Activated T-cell treated with anti-CD3 and anti-CD28 coated beads, Interleukin-2, amount 50 U/mL, for 72 hours (primary cell): ENCODE measurements at regions not wholly inside any gene's neighbourhood (a gene's known extent, or its start where the extent isn't known, plus 50 kb on each side); places are given as distances from the start of the nearest gene placed in this dataset.
"Not testable (repeated sequence)": the region's sequence is repeated elsewhere in the genome, so short reads cannot be mapped to it uniquely, and the experiment has no call there.

ENCODE experiments used
- ATAC-seq, 2 donors: fragments of 150-1000 bp; cut with Tn5 transposase; replicated peaks in 1 of 2; 2 replicates each; pipeline ENCODE4 v1.10.0; 2021; ENCODE audit warnings: moderate library complexity in 2 of 2, mild to moderate bottlenecking in 1 of 2
- DNase-seq, 2 donors: peaks; one replicate each; pipeline ENCODE4 v3.0.0; 2021 to 2022; ENCODE audit warnings: mixed read lengths in 1 of 2
- H3K27ac Mint-ChIP-seq: one replicate; pipeline ENCODE4 v1.8.0; 2022; ENCODE audit warnings: mild to moderate bottlenecking, moderate library complexity, mixed read lengths
- H3K27me3 Mint-ChIP-seq: one replicate; pipeline ENCODE4 v1.8.0; 2022; ENCODE audit warnings: low read depth, mixed read lengths
- H3K36me3 Mint-ChIP-seq, 2 donors: one replicate each; pipeline ENCODE4 v1.8.0; 2022; ENCODE audit warnings: mixed read lengths in 2 of 2, mild to moderate bottlenecking in 1 of 2; ENCODE audit not compliant: insufficient read depth in 2 of 2
- H3K4me1 Mint-ChIP-seq: one replicate; pipeline ENCODE4 v1.8.0; 2022; ENCODE audit warnings: low read depth, mixed read lengths
- H3K4me3 Mint-ChIP-seq, 2 donors: one replicate each; pipeline ENCODE4 v1.8.0; 2022; ENCODE audit warnings: mild to moderate bottlenecking in 2 of 2, mixed read lengths in 2 of 2, moderate library complexity in 2 of 2
- H3K9me3 Mint-ChIP-seq, 2 donors: one replicate each; pipeline ENCODE4 v1.8.0; 2022; ENCODE audit warnings: mixed read lengths in 2 of 2

DNA sequence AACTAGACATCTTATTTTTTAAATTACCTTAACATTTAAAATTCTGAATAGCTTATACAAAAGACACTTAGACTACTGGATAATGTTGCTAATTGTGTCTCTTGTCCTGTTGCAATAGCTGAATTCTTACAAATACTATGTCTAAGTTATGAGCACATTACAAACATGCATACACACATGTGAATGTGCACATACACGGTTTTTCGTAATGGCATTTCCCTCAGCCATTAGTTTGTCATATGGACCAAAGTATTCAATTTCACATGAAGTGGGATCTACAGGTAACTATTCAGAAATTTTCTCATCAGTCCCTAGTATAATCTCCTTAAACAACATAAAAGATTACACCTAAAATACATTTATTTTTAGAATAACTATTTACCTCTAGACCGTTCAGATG, 178.6 kb upstream of the BET1 start:
- no peaks in the 10 kb centered on the region for H3K36me3 Mint-ChIP-seq
- H3K27me3 Mint-ChIP-seq, result peaks cover 31% of the 10 kb centered on the region
- DNase-seq (no peak), ATAC-seq (no peak)
- H3K4me3 Mint-ChIP-seq, result no peak overlapping the region
- H3K4me1 Mint-ChIP-seq, result peaks cover 6% of the 10 kb centered on the region
- no peak overlapping the region for H3K27ac Mint-ChIP-seq
- H3K9me3 Mint-ChIP-seq, result no peaks in the 10 kb centered on the region

DNA sequence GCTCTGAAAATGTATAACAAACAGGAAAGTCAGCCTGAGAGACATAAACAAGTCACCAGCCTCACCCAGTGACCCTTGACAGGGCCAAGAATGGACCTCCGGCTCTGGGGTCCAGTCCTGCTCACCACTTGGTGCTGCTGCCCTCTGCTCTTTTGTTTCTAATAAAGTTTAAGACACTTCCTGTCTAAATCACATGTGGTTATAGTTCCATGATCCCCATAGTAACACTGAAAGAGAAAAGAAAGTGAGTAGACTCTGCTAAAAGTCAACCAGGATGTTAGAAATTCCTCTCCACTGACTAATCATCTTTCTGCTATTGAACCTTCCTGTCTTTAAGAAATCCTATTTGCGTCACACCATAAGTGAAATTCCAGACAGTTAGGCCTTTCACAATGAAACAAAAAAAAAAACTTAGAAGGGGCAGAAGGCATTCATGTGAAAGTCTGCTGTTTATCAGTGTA, 179.2 kb upstream of the BET1 start:
- H3K4me1 Mint-ChIP-seq, result no peaks in the 10 kb centered on the region

DNA sequence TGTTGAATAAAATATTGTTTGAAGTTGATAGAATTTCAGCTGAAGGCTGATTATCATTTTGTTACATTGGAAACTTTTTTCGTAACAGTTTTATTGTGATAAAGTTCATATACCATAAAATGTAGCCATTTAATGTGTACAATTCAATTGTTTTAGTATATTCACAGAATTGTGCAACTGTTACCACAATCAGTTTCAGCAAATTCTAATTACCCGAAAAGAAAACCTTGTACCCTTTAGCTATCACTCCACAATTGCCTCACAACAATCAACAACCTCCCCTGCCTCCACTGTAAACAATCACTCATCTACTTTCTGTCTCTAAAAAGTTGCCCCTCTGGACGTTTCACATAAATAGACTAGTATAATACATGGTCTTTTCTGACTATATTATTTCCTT, 179.7 kb upstream of the BET1 start:
- no peaks in the 10 kb centered on the region for H3K4me1 Mint-ChIP-seq
- H3K27ac Mint-ChIP-seq, result no peak overlapping the region
- no peaks in the 10 kb centered on the region for H3K9me3 Mint-ChIP-seq
- ATAC-seq (no peak), DNase-seq (no peak)
- peaks cover 25% of the 10 kb centered on the region for H3K27me3 Mint-ChIP-seq
- no peak overlapping the region for H3K4me3 Mint-ChIP-seq
- H3K36me3 Mint-ChIP-seq, result no peaks in the 10 kb centered on the region

More for the DNA sequence above, 179.2 kb upstream of the BET1 start:
- no peak for ATAC-seq
- Mint-ChIP-seq H3K4me3 (no peak overlapping the region), H3K27ac (no peak overlapping the region), H3K36me3 (no peaks in the 10 kb centered on the region), H3K9me3 (no peaks in the 10 kb centered on the region), H3K27me3 (peaks cover 30% of the 10 kb centered on the region)
- DNase-seq, result no peak

DNA sequence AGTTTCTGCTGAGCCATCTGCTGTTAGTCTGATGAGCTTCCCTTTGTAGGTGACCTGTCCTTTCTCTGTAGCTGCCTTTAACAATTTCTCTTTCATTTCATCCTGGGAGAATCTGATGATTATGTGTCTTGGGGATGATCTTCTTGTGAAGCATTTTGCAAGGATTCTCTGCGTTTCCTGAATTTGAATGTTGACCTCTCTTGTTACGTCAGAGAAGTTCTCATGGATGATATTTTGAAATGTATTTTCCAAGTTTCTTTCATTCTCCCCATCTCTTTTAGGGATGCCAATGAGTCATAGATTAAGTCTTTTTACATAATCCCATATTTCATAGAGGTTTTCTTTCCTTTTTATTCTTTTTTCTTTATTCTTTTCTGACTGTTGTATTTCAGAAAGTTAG, 184.2 kb upstream of the BET1 start:
- Mint-ChIP-seq H3K4me1 (no peaks in the 10 kb centered on the region), H3K9me3 (peaks cover 0 to 3% of the 10 kb centered on the region in 2 donors), H3K27ac (no peak overlapping the region), H3K27me3 (peaks cover 17% of the 10 kb centered on the region), H3K4me3 (no peak overlapping the region), H3K36me3 (no peaks in the 10 kb centered on the region)
- DNase-seq, result no peak
- ATAC-seq, result no peak

DNA sequence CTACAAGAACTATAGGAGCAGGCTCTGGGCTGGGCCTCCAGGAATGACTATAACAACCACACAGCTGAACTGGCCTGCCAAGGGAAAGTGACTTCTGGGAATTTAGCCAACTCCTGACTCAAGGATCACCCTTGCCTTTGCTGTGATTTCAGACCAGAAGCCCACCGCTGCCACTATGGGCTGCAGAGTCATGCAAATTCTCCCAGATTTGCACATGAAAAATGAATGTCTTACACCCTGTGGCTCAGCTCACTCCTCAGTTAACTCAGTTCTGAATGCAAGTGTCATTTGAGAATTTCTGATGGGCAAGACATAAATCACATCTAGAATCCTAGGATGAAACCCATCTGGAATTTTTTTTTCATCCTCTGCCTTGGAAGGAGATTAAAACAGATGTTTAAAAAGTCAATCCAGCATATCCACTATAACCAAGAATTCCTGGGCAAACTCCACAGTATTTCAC, 186.5 kb upstream of the BET1 start:
- Mint-ChIP-seq H3K9me3 (peaks cover 0 to 5% of the 10 kb centered on the region in 2 donors), H3K4me1 (no peaks in the 10 kb centered on the region), H3K36me3 (no peaks in the 10 kb centered on the region), H3K4me3 (no peak overlapping the region), H3K27ac (no peak overlapping the region), H3K27me3 (peaks cover 6% of the 10 kb centered on the region)
- ATAC-seq (no peak), DNase-seq (no peak)

DNA sequence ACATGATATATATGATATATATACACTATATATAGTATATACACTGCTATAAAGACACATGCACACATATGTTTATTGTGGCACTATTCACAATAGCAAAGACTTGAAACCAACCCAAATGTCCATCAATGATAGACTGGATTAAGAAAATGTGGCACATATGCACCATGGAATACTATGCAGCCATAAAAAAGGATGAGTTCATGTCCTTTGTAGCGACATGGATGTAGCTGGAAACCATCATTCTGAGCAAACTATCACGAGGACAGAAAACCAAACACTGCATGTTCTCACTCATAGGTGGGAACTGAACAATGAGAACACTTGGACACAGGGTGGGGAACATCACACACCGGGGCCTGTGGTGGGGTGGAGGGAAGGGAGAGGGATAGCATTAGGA, 190.3 kb upstream of the BET1 start:
- not testable (repeated sequence) for DNase-seq, H3K9me3 Mint-ChIP-seq, H3K36me3 Mint-ChIP-seq, H3K27ac Mint-ChIP-seq, ATAC-seq, H3K4me3 Mint-ChIP-seq, H3K27me3 Mint-ChIP-seq, H3K4me1 Mint-ChIP-seq

DNA sequence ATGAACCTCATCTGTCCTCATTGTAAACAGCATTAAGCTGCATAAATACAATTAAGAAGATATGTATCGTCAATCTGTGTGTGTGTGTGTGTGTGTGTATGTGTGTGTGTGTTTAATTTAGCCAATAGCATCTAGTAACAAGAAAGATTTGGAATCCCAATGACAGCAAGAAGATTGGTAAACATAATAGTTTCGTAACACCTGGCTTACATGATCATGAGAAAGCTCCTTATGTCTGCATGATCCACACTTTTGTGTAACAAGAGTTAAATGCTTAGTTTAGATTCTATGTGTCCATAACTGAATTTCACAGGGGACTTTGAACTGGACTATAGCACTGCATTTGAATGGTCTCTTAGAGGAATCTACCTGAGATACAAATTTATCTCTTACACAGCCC, 191.0 kb upstream of the BET1 start:
- Mint-ChIP-seq H3K27ac (no peak overlapping the region), H3K27me3 (no peaks in the 10 kb centered on the region), H3K36me3 (no peaks in the 10 kb centered on the region), H3K9me3 (peaks cover 0 to 7% of the 10 kb centered on the region in 2 donors), H3K4me3 (no peak overlapping the region), H3K4me1 (no peaks in the 10 kb centered on the region)
- no peak for DNase-seq
- no peak for ATAC-seq

DNA sequence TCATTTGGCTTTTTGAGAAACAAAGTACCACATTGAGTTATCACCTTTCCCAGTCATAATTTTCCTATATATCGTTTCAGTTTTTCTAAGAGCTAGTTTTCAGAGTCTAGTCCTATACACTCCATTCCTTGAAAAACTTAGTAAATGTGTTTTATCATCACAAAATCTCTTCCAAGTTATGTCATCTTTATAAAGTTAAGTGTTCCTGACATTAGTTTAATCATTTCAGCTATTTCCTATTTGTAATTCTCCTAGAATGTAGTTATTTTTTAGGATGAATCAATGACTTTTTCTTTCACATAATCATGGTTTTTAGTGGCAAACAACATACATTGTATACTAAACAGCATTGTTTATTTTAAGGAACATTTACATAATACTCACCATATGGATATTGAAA, 191.7 kb upstream of the BET1 start:
- H3K27ac Mint-ChIP-seq, result no peak overlapping the region
- no peaks in the 10 kb centered on the region for H3K36me3 Mint-ChIP-seq
- DNase-seq (no peak), ATAC-seq (no peak)
- peaks cover 0 to 7% of the 10 kb centered on the region in 2 donors for H3K9me3 Mint-ChIP-seq
- no peak overlapping the region for H3K4me3 Mint-ChIP-seq
- H3K4me1 Mint-ChIP-seq, result no peaks in the 10 kb centered on the region
- H3K27me3 Mint-ChIP-seq, result no peaks in the 10 kb centered on the region

DNA sequence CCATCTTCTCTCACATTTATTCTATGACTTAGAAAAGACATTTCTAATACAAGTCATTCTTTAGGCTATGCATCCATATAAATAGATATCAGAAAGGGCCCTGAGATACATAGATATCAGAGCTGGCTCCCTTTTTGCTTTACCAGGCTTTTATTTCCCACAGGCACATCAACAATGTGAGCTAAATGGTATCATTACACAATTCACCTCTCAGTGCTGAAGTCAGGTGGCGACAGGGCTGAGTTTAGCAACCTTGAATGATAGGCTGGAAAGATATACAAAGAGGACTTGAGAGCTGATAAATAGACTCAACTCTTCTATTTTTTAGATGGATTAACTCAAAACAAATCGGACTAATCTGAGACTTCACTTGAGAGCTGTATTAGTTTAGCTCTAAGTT, 189.2 kb upstream of the COL1A2 start:
- Mint-ChIP-seq H3K4me3 (no peak overlapping the region), H3K36me3 (no peaks in the 10 kb centered on the region), H3K27ac (no peak overlapping the region), H3K4me1 (no peaks in the 10 kb centered on the region), H3K27me3 (peaks cover 12% of the 10 kb centered on the region), H3K9me3 (no peaks in the 10 kb centered on the region)
- no peak for DNase-seq
- ATAC-seq, result no peak

DNA sequence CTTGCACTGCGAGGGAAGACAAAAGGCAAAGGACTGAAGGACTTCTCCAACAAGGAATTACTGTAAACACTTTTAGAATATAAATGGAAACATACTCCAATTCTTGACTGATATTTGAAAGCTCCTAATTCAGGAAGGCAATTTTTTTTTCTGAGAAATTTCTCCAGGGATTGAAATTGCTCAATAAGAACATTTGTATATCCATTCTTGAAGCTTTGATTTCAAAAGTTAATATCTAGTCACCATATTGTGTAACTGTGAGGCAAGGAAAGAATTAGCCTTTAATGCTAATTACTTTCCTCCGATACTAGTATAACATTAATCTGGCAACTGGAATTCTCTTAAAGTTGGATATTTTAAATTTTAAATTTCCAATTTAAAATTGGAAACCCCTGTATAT, 188.4 kb upstream of the COL1A2 start:
- H3K27ac Mint-ChIP-seq, result no peak overlapping the region
- H3K27me3 Mint-ChIP-seq, result peaks cover 12% of the 10 kb centered on the region
- H3K36me3 Mint-ChIP-seq, result no peaks in the 10 kb centered on the region
- no peak overlapping the region for H3K4me3 Mint-ChIP-seq
- no peaks in the 10 kb centered on the region for H3K4me1 Mint-ChIP-seq
- H3K9me3 Mint-ChIP-seq, result no peaks in the 10 kb centered on the region
- no peak for ATAC-seq
- DNase-seq, result no peak

DNA sequence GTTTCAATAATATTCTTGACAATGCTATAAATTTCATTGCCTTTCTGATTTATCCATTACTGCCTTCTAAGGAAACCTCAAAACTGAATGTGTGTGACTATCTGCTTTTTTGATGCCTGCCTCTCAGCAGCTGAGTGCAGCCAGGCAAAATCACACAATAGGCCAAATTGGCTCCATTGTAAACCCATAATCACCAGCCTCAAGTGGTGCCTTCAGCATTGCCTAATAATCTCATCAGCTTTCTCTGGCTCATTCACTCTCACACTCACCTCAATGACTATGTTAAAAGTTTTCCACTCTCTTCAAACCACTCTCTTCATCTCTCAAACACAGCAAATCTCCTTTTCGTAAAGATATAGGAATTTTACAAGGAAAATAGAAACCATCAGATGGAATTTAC, 182.5 kb upstream of the COL1A2 start:
- Mint-ChIP-seq H3K27ac (no peak overlapping the region), H3K36me3 (no peaks in the 10 kb centered on the region), H3K4me3 (no peak overlapping the region), H3K27me3 (peaks cover 12% of the 10 kb centered on the region), H3K4me1 (no peaks in the 10 kb centered on the region), H3K9me3 (no peaks in the 10 kb centered on the region)
- DNase-seq (no peak), ATAC-seq (no peak)

DNA sequence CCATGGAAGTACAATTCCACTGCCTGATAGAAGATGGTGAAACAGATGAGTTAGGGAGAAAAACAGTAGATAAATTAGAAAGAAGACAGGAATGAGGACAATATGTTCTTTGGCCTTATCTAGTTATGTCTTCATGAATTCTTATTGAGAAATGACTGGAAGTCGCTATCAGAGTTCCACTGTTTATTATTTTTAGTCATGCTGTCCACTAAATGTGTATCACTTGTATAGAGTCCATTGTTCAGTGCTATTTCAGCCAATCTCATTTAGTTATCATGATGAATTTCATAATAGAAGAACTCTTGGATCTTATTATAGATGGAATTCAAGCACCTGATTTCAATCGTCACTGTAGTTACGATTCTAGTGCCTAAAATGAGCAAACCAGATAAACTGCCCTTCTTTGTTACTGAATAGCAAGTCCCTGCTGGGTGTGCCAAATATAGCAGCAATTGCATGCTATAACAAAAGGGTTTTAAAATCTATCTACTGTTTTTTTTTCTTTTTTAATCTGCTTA, 177.7 kb upstream of the COL1A2 start:
- H3K27me3 Mint-ChIP-seq, result no peaks in the 10 kb centered on the region
- peaks cover 1 to 2% of the 10 kb centered on the region in 2 donors for H3K9me3 Mint-ChIP-seq
- H3K4me1 Mint-ChIP-seq, result no peaks in the 10 kb centered on the region
- H3K27ac Mint-ChIP-seq, result no peak overlapping the region
- no peaks in the 10 kb centered on the region for H3K36me3 Mint-ChIP-seq
- no peak for ATAC-seq
- DNase-seq, result no peak
- H3K4me3 Mint-ChIP-seq, result no peak overlapping the region

DNA sequence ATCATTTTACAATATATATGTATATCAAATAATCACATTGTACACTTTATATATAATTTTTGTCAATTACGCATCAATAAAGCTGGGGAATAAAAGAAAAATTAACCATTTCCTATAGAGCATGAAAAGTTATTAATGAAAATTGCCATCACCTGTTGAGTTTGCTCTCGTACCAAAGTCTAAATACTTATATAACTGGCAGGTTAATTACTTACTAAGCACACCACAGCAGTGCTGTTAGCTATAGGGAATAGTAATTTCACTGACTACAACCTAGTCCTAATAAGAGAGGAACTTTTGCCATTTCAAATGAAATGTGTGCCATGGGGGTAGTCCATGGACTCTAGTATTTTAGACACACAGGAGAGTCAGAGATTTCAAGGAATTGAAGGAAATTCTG, 176.9 kb upstream of the COL1A2 start:
- no peak for ATAC-seq
- H3K27ac Mint-ChIP-seq, result no peak overlapping the region
- no peaks in the 10 kb centered on the region for H3K4me1 Mint-ChIP-seq

DNA sequence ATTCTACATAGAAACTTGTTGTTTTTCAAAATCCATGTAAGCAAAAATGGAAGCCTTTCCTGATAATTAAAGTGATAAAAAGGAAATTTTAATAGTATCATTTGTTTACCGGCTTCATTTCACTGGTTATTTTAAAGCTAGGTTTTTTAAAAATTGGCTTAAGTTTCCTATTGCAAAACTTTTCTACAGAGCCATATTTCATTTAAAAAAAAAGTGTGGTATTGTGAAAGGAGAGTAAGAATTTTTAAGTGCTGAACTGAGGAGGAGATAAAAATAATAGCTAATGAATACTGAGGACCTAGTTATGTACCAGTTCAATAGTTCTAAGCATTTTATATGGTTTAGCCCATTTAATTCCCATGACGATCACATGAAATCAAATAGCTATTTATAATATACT, 172.2 kb upstream of the COL1A2 start:
- no peaks in the 10 kb centered on the region for H3K36me3 Mint-ChIP-seq
- ATAC-seq, result no peak
- peaks cover 1 to 2% of the 10 kb centered on the region in 2 donors for H3K9me3 Mint-ChIP-seq
- no peaks in the 10 kb centered on the region for H3K27me3 Mint-ChIP-seq
- no peak for DNase-seq
- no peak overlapping the region for H3K4me3 Mint-ChIP-seq
- H3K4me1 Mint-ChIP-seq, result no peaks in the 10 kb centered on the region
- no peak overlapping the region for H3K27ac Mint-ChIP-seq

More for the DNA sequence above, 176.9 kb upstream of the COL1A2 start:
- Mint-ChIP-seq H3K27me3 (no peaks in the 10 kb centered on the region), H3K4me3 (no peak overlapping the region), H3K9me3 (peaks cover 1 to 2% of the 10 kb centered on the region in 2 donors), H3K36me3 (no peaks in the 10 kb centered on the region)
- DNase-seq, result no peak
